Cardiac muscle cell (in vitro differentiated cells and primary cell): ENCODE measurements at regions not wholly inside any gene's neighbourhood (a gene's known extent, or its start where the extent isn't known, plus 50 kb on each side); places are given as distances from the start of the nearest gene placed in this dataset.

Source experiments
- DNase-seq, 2 donors: peaks; one replicate each; pipeline versions ENCODE4 v3.0.0 to v3.0.0-alpha.2; 2010 to 2017; ENCODE audit warnings: low read depth in 1 of 2, low spot score in 1 of 2
- H3K27ac ChIP-seq: fragments of 200-600 bp; sonication (generic); 2 replicates; pipeline ENCODE4 v1.5.1; 2016
- H3K27me3 ChIP-seq: fragments of 200-600 bp; sonication (generic); 2 replicates; pipeline ENCODE4 v1.6.0; 2016; ENCODE audit warnings: control low read depth
- H3K36me3 ChIP-seq: fragments of 200-600 bp; sonication (generic); 2 replicates; pipeline ENCODE4 v1.5.1; 2016; ENCODE audit warnings: control low read depth
- H3K4me1 ChIP-seq: fragments of 200-600 bp; sonication (generic); 2 replicates; pipeline ENCODE4 v1.8.1; 2017; ENCODE audit warnings: low read depth, mild to moderate bottlenecking, mixed run types
- H3K4me3 ChIP-seq: fragments of 200-600 bp; sonication (generic); 2 replicates; pipeline ENCODE4 v1.5.1; 2016; ENCODE audit warnings: mild to moderate bottlenecking
- H3K9me3 ChIP-seq: fragments of 200-600 bp; sonication (generic); 2 replicates; pipeline ENCODE4 v1.5.1; 2017; ENCODE audit warnings: low read depth, mild to moderate bottlenecking, control low read depth
- TF ChIP-seq, protein P1 (sequence below): IDR thresholded peaks from 2 replicates; pipeline ENCODE4 v1.5.1; 2012; ENCODE audit warnings: low read depth, mild to moderate bottlenecking, low read length

DNA sequence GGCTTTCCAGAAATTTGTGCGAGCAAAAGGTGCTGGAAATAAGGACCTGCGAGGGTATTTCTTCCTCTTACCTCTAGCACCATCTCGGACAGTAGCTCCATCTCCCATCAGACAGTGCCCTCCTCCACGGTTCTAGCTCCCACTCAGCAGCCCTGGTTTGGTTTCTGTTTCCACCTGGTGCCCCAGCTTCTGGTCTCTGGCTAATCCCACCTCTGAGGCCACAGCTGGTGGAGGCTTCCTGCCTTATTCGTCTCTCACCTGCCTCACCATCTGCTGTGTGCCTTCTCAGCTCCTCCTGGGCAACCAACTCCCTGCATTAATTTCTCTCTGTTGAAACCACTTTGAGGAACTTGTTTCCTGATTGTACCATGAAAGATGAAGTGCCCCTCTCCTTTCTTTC, 162.4 kb upstream of the CDYL start:
- TF ChIP-seq, protein P1, sequence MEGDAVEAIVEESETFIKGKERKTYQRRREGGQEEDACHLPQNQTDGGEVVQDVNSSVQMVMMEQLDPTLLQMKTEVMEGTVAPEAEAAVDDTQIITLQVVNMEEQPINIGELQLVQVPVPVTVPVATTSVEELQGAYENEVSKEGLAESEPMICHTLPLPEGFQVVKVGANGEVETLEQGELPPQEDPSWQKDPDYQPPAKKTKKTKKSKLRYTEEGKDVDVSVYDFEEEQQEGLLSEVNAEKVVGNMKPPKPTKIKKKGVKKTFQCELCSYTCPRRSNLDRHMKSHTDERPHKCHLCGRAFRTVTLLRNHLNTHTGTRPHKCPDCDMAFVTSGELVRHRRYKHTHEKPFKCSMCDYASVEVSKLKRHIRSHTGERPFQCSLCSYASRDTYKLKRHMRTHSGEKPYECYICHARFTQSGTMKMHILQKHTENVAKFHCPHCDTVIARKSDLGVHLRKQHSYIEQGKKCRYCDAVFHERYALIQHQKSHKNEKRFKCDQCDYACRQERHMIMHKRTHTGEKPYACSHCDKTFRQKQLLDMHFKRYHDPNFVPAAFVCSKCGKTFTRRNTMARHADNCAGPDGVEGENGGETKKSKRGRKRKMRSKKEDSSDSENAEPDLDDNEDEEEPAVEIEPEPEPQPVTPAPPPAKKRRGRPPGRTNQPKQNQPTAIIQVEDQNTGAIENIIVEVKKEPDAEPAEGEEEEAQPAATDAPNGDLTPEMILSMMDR: no peak
- Histone ChIP-seq H3K4me1 (no peaks in the 10 kb centered on the region), H3K27ac (no peak overlapping the region), H3K27me3 (no peaks in the 10 kb centered on the region), H3K9me3 (no peaks in the 10 kb centered on the region), H3K4me3 (no peak overlapping the region), H3K36me3 (no peaks in the 10 kb centered on the region)
- DNase-seq: no peak

DNA sequence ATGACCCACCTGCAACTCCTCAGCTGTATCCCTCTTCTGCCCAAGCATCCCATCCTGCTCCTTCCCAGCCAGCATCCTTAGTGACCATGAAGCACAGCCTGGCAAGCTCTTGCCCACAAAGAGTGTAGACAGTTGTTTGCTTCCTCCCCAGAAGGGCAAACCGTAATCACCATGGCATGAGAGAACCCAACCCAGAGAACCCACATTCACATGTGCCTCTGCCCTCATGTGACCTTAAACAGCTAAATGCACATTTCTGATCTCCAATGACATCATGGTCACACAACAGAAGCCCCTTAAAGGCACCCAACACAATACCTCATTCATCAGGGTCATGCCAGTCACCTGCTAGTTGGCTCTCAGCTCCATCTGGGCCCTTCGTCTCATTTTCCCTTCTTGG, 162.8 kb upstream of the CDYL start:
- H3K36me3 ChIP-seq: no peaks in the 10 kb centered on the region
- H3K4me1 ChIP-seq: no peaks in the 10 kb centered on the region
- TF ChIP-seq, protein P1: no peak
- H3K4me3 ChIP-seq: no peak overlapping the region
- no peaks in the 10 kb centered on the region for H3K9me3 ChIP-seq
- no peak overlapping the region for H3K27ac ChIP-seq
- DNase-seq: no peak
- no peaks in the 10 kb centered on the region for H3K27me3 ChIP-seq

DNA sequence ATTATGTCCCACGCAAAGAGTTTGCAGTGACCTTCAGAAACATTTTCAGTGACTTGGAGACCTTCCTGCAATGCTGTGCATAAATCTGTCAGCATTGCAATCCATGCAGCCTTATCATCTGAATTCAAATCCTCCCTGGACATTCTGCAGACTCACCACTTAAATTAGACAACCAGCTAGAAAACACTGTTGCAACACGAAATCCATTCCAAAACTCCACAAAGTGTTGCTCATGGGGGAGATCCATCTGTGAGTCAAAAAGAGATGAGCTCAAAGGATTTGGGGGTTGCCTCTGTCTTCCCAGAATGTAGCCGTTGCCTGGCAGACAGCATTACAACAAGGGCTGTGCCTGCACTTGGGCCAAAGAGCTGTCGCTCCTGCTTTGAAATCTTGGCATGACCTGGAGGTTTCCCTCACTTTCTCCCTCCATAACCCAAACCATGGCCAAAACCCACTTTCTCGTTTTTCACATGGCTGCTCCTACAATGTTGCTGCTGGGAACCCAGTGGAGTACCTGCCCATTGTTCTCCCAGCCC, 163.5 kb upstream of the CDYL start:
- Histone ChIP-seq H3K27me3 (no peaks in the 10 kb centered on the region), H3K9me3 (no peaks in the 10 kb centered on the region), H3K27ac (no peak overlapping the region), H3K36me3 (no peaks in the 10 kb centered on the region), H3K4me3 (no peak overlapping the region), H3K4me1 (peaks cover 6% of the 10 kb centered on the region)
- TF ChIP-seq, protein P1: no peak
- DNase-seq: peak in 1 of 2 donors; percentile 87

DNA sequence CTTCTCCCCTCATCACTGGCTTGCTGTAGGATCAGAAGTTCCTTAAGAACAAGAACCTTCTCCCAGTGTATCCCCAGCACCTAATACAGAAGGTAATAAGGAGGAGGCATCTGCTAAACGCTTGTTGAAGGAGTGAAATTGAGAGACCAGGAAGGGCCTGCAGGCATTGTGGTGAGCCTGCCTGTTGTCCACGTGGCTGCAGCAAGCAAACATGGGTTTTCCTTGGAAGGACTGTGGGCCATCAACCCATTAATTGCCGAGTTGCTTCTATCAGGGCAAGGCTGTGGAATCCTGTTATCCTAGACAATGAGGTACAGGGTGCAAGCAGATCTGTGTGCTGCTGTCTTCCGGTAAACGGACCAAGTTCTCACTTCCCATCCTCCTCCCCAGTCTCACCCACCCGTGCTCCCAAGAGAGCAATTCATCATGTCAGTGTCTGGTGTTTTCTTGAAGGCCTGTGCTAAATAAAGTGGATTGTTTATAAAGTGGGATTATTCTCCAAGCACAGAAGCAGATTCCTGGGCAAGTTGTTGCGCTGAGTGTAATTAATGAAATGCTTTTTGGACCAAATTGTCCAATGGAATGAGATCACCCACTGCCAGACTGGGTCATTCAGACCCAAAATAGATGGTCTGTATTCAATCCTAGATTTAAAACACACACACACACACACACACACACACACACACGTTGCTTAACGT, 164.6 kb upstream of the CDYL start:
- Histone ChIP-seq H3K27ac (no peak overlapping the region), H3K36me3 (no peaks in the 10 kb centered on the region), H3K4me1 (peaks cover 6% of the 10 kb centered on the region), H3K4me3 (no peak overlapping the region), H3K27me3 (no peaks in the 10 kb centered on the region), H3K9me3 (no peaks in the 10 kb centered on the region)
- DNase-seq: no peak
- TF ChIP-seq, protein P1: no peak

DNA sequence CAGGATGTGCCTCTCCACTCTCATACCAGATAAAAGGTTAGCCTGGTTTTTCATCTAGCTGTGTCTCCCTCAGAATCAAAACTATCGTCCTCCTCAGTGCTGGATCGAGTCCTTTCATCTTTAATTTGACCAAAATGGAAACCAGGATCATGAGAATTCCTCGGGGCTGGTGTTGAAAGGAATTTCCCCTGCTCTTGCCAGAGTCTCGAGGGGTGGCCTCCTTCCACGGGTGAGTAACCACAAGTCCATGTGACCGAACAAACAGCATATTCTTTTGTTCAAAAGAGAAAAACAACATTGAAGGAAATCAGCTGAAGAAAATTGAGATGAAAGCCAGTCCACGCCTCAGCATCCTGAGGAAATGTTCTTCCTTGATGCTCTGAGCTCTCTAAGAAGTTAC, 165.9 kb upstream of the CDYL start:
- H3K4me1 ChIP-seq: peaks cover 6% of the 10 kb centered on the region
- DNase-seq: peak in 1 of 2 donors; percentile 98
- TF ChIP-seq, protein P1: no peak
- no peaks in the 10 kb centered on the region for H3K27me3 ChIP-seq
- no peaks in the 10 kb centered on the region for H3K36me3 ChIP-seq
- no peaks in the 10 kb centered on the region for H3K9me3 ChIP-seq
- H3K4me3 ChIP-seq: no peak overlapping the region
- no peak overlapping the region for H3K27ac ChIP-seq
